H1 (cell line): ENCODE measurements at regions not wholly inside any gene's neighbourhood (a gene's known extent, or its start where the extent isn't known, plus 50 kb on each side); places are given as distances from the start of the nearest gene placed in this dataset.

Source experiments
- BRCA1 ChIP-seq: IDR thresholded peaks from 2 replicates; pipeline ENCODE4 v1.6.1; 2012; ENCODE audit warnings: low read depth, low read length, improper control_type of control experiment
- CREB1 ChIP-seq: IDR thresholded peaks from 2 replicates; pipeline ENCODE4 v1.6.1; 2012; ENCODE audit warnings: inconsistent platforms
- EGR1 ChIP-seq: IDR thresholded peaks from 2 replicates; pipeline ENCODE4 v1.6.1; 2011; ENCODE audit warnings: low read depth, low read length, borderline replicate concordance
- EZH2 ChIP-seq: fragments of 200-600 bp; sonication (generic); IDR thresholded peaks from 2 replicates; pipeline ENCODE4 v1.7.1; 2012; ENCODE audit warnings: low read depth, mild to moderate bottlenecking, moderate library complexity, low read length, inconsistent platforms; ENCODE audit not compliant: severe bottlenecking
- MAFK ChIP-seq: IDR thresholded peaks from 2 replicates; pipeline ENCODE4 v1.6.1; 2012; ENCODE audit warnings: low read depth, mild to moderate bottlenecking, improper control_type of control experiment, low read length
- NRF1 ChIP-seq: IDR thresholded peaks from 2 replicates; pipeline ENCODE4 v1.6.1; 2011; ENCODE audit warnings: mild to moderate bottlenecking, low read depth, low read length, improper control_type of control experiment
- PHF8 ChIP-seq: fragments of 200-600 bp; sonication (generic); conservative IDR thresholded peaks from 2 replicates; pipeline ENCODE4 v1.7.1; 2012; ENCODE audit warnings: low read depth, mild to moderate bottlenecking, inconsistent platforms, low read length, moderate library complexity
- SIN3A ChIP-seq, 2 experiments: IDR thresholded peaks in 1 of 2; conservative IDR thresholded peaks in 1 of 2; 2 replicates each; pipeline ENCODE4 v1.6.1; 2011 to 2012; ENCODE audit warnings: low read length in 2 of 2, improper control_type of control experiment in 1 of 2, low read depth in 1 of 2, mild to moderate bottlenecking in 1 of 2
- YY1 ChIP-seq: IDR thresholded peaks from 2 replicates; pipeline ENCODE4 v1.6.1; 2011; ENCODE audit warnings: low read depth, mild to moderate bottlenecking, low read length
- TF ChIP-seq, protein P1 (sequence below), 3 experiments: IDR thresholded peaks; 1 replicate in 2 of 3; 2 replicates in 1 of 3; pipeline versions ENCODE4 v1.5.1 to v1.6.1; 2011; ENCODE audit warnings: low read length in 3 of 3, mild to moderate bottlenecking in 3 of 3, inconsistent platforms in 2 of 3, low read depth in 1 of 3, moderate library complexity in 1 of 3; ENCODE audit not compliant: insufficient read depth in 1 of 3; ENCODE audit errors: control extremely low read depth in 1 of 3
- TF ChIP-seq, protein P2 (sequence below): IDR thresholded peaks from 2 replicates; pipeline ENCODE4 v1.6.1; 2011; ENCODE audit warnings: low read length, improper control_type of control experiment
- TF ChIP-seq, protein P3 (sequence below): IDR thresholded peaks from 2 replicates; pipeline ENCODE4 v1.6.1; 2012; ENCODE audit warnings: inconsistent platforms

GRCh38 chr16:13376174-13376573, 474.8 kb downstream of the SHISA9 start:
- TF ChIP-seq SIN3A (conservative IDR thresholded peaks at IDR 0.05 in 1 of 2, IDR thresholded peaks at IDR 0.05 in 1 of 2; ENCODE audit: low read depth in 1 of 2, low read length in 2 of 2) (no peak), EZH2 (no peak), BRCA1 (no peak), EGR1 (no peak), CREB1 (no peak), PHF8 (no peak), MAFK (no peak), YY1 (no peak), NRF1 (no peak)
- TF ChIP-seq, protein P1, sequence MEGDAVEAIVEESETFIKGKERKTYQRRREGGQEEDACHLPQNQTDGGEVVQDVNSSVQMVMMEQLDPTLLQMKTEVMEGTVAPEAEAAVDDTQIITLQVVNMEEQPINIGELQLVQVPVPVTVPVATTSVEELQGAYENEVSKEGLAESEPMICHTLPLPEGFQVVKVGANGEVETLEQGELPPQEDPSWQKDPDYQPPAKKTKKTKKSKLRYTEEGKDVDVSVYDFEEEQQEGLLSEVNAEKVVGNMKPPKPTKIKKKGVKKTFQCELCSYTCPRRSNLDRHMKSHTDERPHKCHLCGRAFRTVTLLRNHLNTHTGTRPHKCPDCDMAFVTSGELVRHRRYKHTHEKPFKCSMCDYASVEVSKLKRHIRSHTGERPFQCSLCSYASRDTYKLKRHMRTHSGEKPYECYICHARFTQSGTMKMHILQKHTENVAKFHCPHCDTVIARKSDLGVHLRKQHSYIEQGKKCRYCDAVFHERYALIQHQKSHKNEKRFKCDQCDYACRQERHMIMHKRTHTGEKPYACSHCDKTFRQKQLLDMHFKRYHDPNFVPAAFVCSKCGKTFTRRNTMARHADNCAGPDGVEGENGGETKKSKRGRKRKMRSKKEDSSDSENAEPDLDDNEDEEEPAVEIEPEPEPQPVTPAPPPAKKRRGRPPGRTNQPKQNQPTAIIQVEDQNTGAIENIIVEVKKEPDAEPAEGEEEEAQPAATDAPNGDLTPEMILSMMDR (IDR thresholded peaks at IDR 0.05; ENCODE audit: control extremely low read depth in 1 of 3, insufficient read depth in 1 of 3, low read depth in 1 of 3, low read length in 3 of 3): no peak
- TF ChIP-seq, protein P2, sequence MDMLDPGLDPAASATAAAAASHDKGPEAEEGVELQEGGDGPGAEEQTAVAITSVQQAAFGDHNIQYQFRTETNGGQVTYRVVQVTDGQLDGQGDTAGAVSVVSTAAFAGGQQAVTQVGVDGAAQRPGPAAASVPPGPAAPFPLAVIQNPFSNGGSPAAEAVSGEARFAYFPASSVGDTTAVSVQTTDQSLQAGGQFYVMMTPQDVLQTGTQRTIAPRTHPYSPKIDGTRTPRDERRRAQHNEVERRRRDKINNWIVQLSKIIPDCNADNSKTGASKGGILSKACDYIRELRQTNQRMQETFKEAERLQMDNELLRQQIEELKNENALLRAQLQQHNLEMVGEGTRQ: no peak
- TF ChIP-seq, protein P3, sequence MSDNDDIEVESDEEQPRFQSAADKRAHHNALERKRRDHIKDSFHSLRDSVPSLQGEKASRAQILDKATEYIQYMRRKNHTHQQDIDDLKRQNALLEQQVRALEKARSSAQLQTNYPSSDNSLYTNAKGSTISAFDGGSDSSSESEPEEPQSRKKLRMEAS: no peak
